Keratinocyte (primary cell): ENCODE measurements at regions not wholly inside any gene's neighbourhood (a gene's known extent, or its start where the extent isn't known, plus 50 kb on each side); places are given as distances from the start of the nearest gene placed in this dataset.

Experiments
- DNase-seq: peaks from one replicate; pipeline ENCODE4 v3.0.0-alpha.2; 2011; ENCODE audit warnings: low read depth, missing footprints, low spot score
- FAIRE-seq: peaks from 2 replicates; lab custom pipeline; 2011; peaks lifted over from hg19 to GRCh38; lab: Jason Lieb, UNC
- H2AFZ ChIP-seq: 2 replicates; pipeline ENCODE4 v1.6.0; 2012; ENCODE audit warnings: low read length, control low read depth, inconsistent platforms; ENCODE audit not compliant: control insufficient read depth
- H3K27ac ChIP-seq: 2 replicates; pipeline ENCODE4 v1.5.1; 2011; ENCODE audit warnings: low read length; ENCODE audit not compliant: control insufficient read depth, insufficient read depth
- H3K27me3 ChIP-seq: 3 replicates; pipeline ENCODE4 v1.6.0; 2011; ENCODE audit warnings: low read length; ENCODE audit not compliant: control insufficient read depth, insufficient read depth; ENCODE audit errors: extremely low read depth
- H3K36me3 ChIP-seq, 2 experiments: 2 replicates in 1 of 2; 3 replicates in 1 of 2; pipeline ENCODE4 v1.5.1; 2011; ENCODE audit warnings: low read length in 2 of 2, mild to moderate bottlenecking in 1 of 2; ENCODE audit not compliant: control insufficient read depth in 2 of 2, insufficient read depth in 2 of 2; ENCODE audit errors: extremely low read depth in 1 of 2
- H3K4me1 ChIP-seq: 3 replicates; pipeline ENCODE4 v1.5.1; 2011; ENCODE audit warnings: low read length; ENCODE audit not compliant: control insufficient read depth, insufficient read depth; ENCODE audit errors: extremely low read depth
- H3K4me2 ChIP-seq: 3 replicates; pipeline ENCODE4 v1.6.0; 2011; ENCODE audit warnings: low read depth, low read length; ENCODE audit not compliant: control insufficient read depth, insufficient read depth; ENCODE audit errors: extremely low read depth
- H3K4me3 ChIP-seq, 3 experiments: fragments of 200-600 bp in 1 of 3; sonication (generic) in 1 of 3; 2 replicates in 2 of 3; 3 replicates in 1 of 3; pipeline ENCODE4 v1.5.1; 2011 to 2016; ENCODE audit warnings: low read length in 3 of 3, mild to moderate bottlenecking in 3 of 3, control low read depth in 2 of 3, inconsistent platforms in 1 of 3, low read depth in 1 of 3, mixed read lengths in 1 of 3, mixed run types in 1 of 3, moderate library complexity in 1 of 3; ENCODE audit not compliant: control insufficient read depth in 2 of 3, insufficient read depth in 2 of 3; ENCODE audit errors: extremely low read depth in 1 of 3
- H3K79me2 ChIP-seq: 2 replicates; pipeline ENCODE4 v1.6.0; 2012; ENCODE audit warnings: low read length; ENCODE audit not compliant: control insufficient read depth, insufficient read depth
- H3K9ac ChIP-seq: 3 replicates; pipeline ENCODE4 v1.6.0; 2011; ENCODE audit warnings: low read length; ENCODE audit not compliant: control insufficient read depth, insufficient read depth; ENCODE audit errors: extremely low read depth
- H3K9me1 ChIP-seq: 3 replicates; pipeline ENCODE4 v1.6.0; 2011; ENCODE audit warnings: low read length; ENCODE audit not compliant: control insufficient read depth, insufficient read depth; ENCODE audit errors: extremely low read depth
- H3K9me3 ChIP-seq: 2 replicates; pipeline ENCODE4 v1.5.1; 2012; ENCODE audit warnings: low read depth, low read length; ENCODE audit not compliant: control insufficient read depth
- H4K20me1 ChIP-seq: 3 replicates; pipeline ENCODE4 v1.6.0; 2011; ENCODE audit warnings: low read length; ENCODE audit not compliant: control insufficient read depth, insufficient read depth; ENCODE audit errors: extremely low read depth
- CTCF ChIP-seq, 3 experiments: IDR thresholded peaks in 1 of 3; conservative IDR thresholded peaks in 1 of 3; optimal IDR thresholded peaks in 1 of 3; 2 replicates in 2 of 3; 3 replicates in 1 of 3; pipeline versions ENCODE3 to v1.5.1; 2011; ENCODE audit warnings: low read length in 3 of 3, mild to moderate bottlenecking in 3 of 3, moderate library complexity in 2 of 3, control low read depth in 1 of 3, inconsistent platforms in 1 of 3; ENCODE audit not compliant: insufficient read depth in 2 of 3; ENCODE audit errors: extremely low read depth in 1 of 3
- EZH2 ChIP-seq: IDR thresholded peaks from one replicate; pipeline ENCODE4 v1.6.1; 2012; ENCODE audit warnings: inconsistent platforms, mild to moderate bottlenecking, low read length, moderate library complexity
- dilution Hi-C: fragments of 300-500 bp; cut with MboI; formaldehyde crosslinking; loops from one replicate; pipeline ENCODE4 v1.7.0; 2020; ENCODE audit warnings: low sequenced_read_pairs; ENCODE audit not compliant: extremely low pct_ligation_motif_present

- DNase-seq: no peak
- H3K4me2 ChIP-seq: no peak overlapping the region
- H3K79me2 ChIP-seq: no peaks in the 10 kb centered on the region
- H3K9me1 ChIP-seq: no peaks in the 10 kb centered on the region
- dilution Hi-C loops: no loop called here
- H3K27me3 ChIP-seq: no peaks in the 10 kb centered on the region
- no peaks in the 10 kb centered on the region for H4K20me1 ChIP-seq
- H3K4me1 ChIP-seq: no peaks in the 10 kb centered on the region
- FAIRE-seq: no peak
- no peak overlapping the region for H3K9ac ChIP-seq
- no peak overlapping the region for H3K27ac ChIP-seq
- no peak overlapping the region for H2AFZ ChIP-seq
- no peaks in the 10 kb centered on the region for H3K9me3 ChIP-seq
- TF ChIP-seq CTCF (optimal IDR thresholded peaks at IDR 0.05 in 1 of 3, IDR thresholded peaks at IDR 0.05 in 1 of 3, conservative IDR thresholded peaks at IDR 0.05 in 1 of 3; ENCODE audit: extremely low read depth in 1 of 3, insufficient read depth in 2 of 3, low read length in 3 of 3): no peak
- no peak for TF ChIP-seq EZH2
- H3K36me3 ChIP-seq: no peaks in the 10 kb centered on the region
- no peak overlapping the region for H3K4me3 ChIP-seq
Observed at GRCh38 chr13:83498481-83499190, 383.6 kb downstream of the SLITRK1 start.

- Histone ChIP-seq H3K4me3 (no peak overlapping the region), H2AFZ (no peak overlapping the region), H3K79me2 (no peaks in the 10 kb centered on the region), H3K4me2 (no peak overlapping the region), H3K9me3 (no peaks in the 10 kb centered on the region), H3K9ac (no peak overlapping the region), H3K27ac (no peak overlapping the region), H3K27me3 (no peaks in the 10 kb centered on the region), H3K36me3 (no peaks in the 10 kb centered on the region), H3K9me1 (no peaks in the 10 kb centered on the region), H4K20me1 (no peaks in the 10 kb centered on the region), H3K4me1 (no peaks in the 10 kb centered on the region)
- DNase-seq (no peak), FAIRE-seq (no peak)
- TF ChIP-seq CTCF (optimal IDR thresholded peaks at IDR 0.05 in 1 of 3, IDR thresholded peaks at IDR 0.05 in 1 of 3, conservative IDR thresholded peaks at IDR 0.05 in 1 of 3; ENCODE audit: extremely low read depth in 1 of 3, insufficient read depth in 2 of 3, low read length in 3 of 3): no peak
- no peak for TF ChIP-seq EZH2
- dilution Hi-C loops: no loop called here
Observed at GRCh38 chr13:83498045-83498444, 384.2 kb downstream of the SLITRK1 start.
